Testis (tissue), 2 donors: ENCODE measurements at regions not wholly inside any gene's neighbourhood (a gene's known extent, or its start where the extent isn't known, plus 50 kb on each side); places are given as distances from the start of the nearest gene placed in this dataset.

Experiments used
- POLR2A ChIP-seq: fragments of 450-650 bp; IDR thresholded peaks from one replicate; pipeline ENCODE4 v1.6.1; 2017; ENCODE audit warnings: antibody characterized with exemption, mild to moderate bottlenecking, moderate library complexity
- TF ChIP-seq, protein P1 (sequence below), 3 experiments: fragments of 450-650 bp in 2 of 3; fragments of 200-600 bp in 1 of 3; sonication (generic) in 1 of 3; IDR thresholded peaks; one replicate each; pipeline ENCODE4 v1.5.1; 2016 to 2019; ENCODE audit warnings: antibody characterized with exemption in 3 of 3, mild to moderate bottlenecking in 2 of 3, moderate library complexity in 1 of 3

- TF ChIP-seq POLR2A, result no peak
- TF ChIP-seq, protein P1, sequence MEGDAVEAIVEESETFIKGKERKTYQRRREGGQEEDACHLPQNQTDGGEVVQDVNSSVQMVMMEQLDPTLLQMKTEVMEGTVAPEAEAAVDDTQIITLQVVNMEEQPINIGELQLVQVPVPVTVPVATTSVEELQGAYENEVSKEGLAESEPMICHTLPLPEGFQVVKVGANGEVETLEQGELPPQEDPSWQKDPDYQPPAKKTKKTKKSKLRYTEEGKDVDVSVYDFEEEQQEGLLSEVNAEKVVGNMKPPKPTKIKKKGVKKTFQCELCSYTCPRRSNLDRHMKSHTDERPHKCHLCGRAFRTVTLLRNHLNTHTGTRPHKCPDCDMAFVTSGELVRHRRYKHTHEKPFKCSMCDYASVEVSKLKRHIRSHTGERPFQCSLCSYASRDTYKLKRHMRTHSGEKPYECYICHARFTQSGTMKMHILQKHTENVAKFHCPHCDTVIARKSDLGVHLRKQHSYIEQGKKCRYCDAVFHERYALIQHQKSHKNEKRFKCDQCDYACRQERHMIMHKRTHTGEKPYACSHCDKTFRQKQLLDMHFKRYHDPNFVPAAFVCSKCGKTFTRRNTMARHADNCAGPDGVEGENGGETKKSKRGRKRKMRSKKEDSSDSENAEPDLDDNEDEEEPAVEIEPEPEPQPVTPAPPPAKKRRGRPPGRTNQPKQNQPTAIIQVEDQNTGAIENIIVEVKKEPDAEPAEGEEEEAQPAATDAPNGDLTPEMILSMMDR (IDR thresholded peaks at IDR 0.05), result no peak
Observed at GRCh38 chr4:111530446-111530845, 614.8 kb upstream of the FAM241A start.
